HUES6 (cell line): ENCODE measurements at regions not wholly inside any gene's neighbourhood (a gene's known extent, or its start where the extent isn't known, plus 50 kb on each side); places are given as distances from the start of the nearest gene placed in this dataset.

Experiments used
- H3K27ac ChIP-seq: 2 replicates; pipeline ENCODE4 v1.7.0; 2013; ENCODE audit warnings: low read depth, mild to moderate bottlenecking, low read length, inconsistent platforms
- H3K27me3 ChIP-seq: 2 replicates; pipeline ENCODE4 v1.6.1; 2013; ENCODE audit warnings: low read length; ENCODE audit not compliant: control insufficient read depth, insufficient read depth
- H3K36me3 ChIP-seq: 2 replicates; pipeline ENCODE4 v1.6.1; 2013; ENCODE audit warnings: low read length; ENCODE audit not compliant: control insufficient read depth, insufficient read depth
- H3K4me1 ChIP-seq: 2 replicates; pipeline ENCODE4 v1.6.1; 2013; ENCODE audit warnings: low read length; ENCODE audit not compliant: control insufficient read depth, insufficient read depth
- H3K4me3 ChIP-seq: 2 replicates; pipeline ENCODE4 v1.5.1; 2013; ENCODE audit warnings: low read depth, low read length
- H3K9ac ChIP-seq: one replicate; pipeline ENCODE4 v1.6.1; 2013; ENCODE audit warnings: mild to moderate bottlenecking, low read length
- H3K9me3 ChIP-seq: 2 replicates; pipeline ENCODE4 v1.6.1; 2013; ENCODE audit warnings: low read depth, low read length; ENCODE audit not compliant: control insufficient read depth, insufficient read depth

DNA sequence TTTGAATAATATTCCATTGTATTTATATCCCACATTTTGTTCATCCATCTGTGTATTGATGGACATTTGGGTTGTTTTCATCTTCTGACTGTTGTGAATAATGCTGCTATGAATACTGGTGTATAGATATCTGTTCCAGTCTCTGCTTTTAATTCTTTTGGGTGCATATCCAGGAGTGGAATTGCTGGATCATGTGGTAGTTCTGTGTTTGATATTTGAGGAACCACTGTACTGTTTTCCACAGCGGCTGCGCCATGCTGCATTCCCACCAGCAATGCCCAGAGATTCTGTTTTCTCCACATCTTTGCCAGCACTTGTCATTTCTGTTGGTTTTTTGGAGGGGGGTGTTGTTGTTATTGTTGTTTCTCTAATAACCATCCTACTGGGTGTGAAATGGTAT is 131.6 kb upstream of the KIF26B start:
- Histone ChIP-seq H3K9ac (no peak overlapping the region), H3K27ac (no peak overlapping the region), H3K36me3 (no peaks in the 10 kb centered on the region)

DNA sequence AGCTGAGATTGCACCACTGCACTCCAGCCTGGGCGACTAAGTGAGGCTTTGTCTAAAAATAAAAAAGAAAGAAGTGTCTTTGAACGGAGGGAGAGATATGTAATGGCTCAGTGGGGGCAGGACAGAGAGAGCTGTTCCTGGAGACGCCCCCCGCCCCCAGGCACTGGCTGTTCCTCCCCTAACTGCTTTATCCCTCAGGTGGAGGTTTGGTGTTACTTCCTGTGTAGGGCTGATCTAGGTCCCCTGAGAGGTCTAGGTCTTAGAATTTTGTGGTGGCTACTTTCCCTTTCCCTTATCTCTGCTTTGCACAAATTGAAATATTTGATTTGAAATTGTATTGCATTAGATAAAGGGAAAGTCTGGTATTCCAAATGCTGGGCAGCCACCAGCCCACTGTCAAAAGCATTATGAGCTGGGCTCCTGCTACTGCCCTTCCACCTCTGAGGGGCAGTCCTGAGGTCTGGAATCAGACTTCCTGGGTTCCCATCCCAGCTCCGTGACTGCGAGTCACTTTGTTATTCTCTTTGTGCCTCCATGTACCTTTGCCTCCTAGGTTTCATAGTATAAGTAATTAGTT is 134.8 kb upstream of the KIF26B start:
- no peak overlapping the region for H3K4me3 ChIP-seq
- H3K27ac ChIP-seq, result no peak overlapping the region
- no peaks in the 10 kb centered on the region for H3K36me3 ChIP-seq
- no peaks in the 10 kb centered on the region for H3K27me3 ChIP-seq
- H3K9ac ChIP-seq, result no peak overlapping the region
- H3K4me1 ChIP-seq, result peaks cover 11% of the 10 kb centered on the region
- H3K9me3 ChIP-seq, result no peaks in the 10 kb centered on the region

More for the DNA sequence above, 131.6 kb upstream of the KIF26B start:
- H3K27me3 ChIP-seq, result no peaks in the 10 kb centered on the region
- 0 out of 2 replicates have a peak, but pooled peaks cover 3% of the 10 kb centered on the region for H3K9me3 ChIP-seq
- H3K4me1 ChIP-seq, result peaks cover 10% of the 10 kb centered on the region
- H3K4me3 ChIP-seq, result no peak overlapping the region

DNA sequence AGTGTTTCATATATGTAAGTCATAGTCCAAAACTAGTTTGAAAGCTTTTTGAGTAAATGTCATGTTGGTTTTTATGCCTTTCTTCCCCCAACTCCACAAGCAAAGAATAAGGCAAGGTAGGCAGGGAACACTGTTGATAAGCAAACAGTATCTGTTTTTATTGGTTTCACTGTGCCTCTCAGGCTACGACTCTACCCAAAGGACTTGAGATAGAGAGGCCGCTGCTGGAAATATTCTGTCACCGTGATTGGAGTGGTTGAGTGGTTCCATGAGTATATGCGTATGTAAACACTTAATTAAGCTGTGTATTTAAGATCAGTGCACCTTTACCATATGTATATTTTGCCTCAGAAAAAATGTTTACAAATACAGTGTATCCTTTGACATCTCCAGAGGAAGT is 138.1 kb upstream of the KIF26B start:
- no peak overlapping the region for H3K4me3 ChIP-seq
- H3K4me1 ChIP-seq, result peaks cover 11% of the 10 kb centered on the region
- H3K27ac ChIP-seq, result no peak overlapping the region
- no peaks in the 10 kb centered on the region for H3K9me3 ChIP-seq
- no peaks in the 10 kb centered on the region for H3K27me3 ChIP-seq
- no peak overlapping the region for H3K9ac ChIP-seq
- H3K36me3 ChIP-seq, result no peaks in the 10 kb centered on the region

DNA sequence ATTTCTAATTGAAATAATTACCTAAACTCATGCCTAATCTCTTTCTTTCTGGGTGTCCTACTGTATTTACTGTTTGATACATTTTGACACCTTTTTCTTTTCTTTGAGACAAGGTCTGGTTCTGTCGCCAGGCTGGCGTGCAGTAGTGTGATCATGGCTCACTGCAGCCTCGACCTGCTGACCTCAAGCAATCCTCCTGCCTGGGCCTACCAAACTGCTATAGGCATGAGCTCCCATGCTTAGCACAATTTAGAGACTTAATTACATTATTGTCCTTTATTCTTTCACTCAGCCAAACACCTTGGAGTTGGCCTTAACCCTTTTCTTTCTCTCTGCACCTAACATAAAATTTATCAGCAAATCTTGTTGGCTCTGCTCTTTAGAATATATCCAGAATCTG is 139.8 kb upstream of the KIF26B start:
- no peaks in the 10 kb centered on the region for H3K9me3 ChIP-seq
- H3K4me3 ChIP-seq, result no peak overlapping the region
- H3K27me3 ChIP-seq, result no peaks in the 10 kb centered on the region
- H3K4me1 ChIP-seq, result peaks cover 11% of the 10 kb centered on the region
- no peak overlapping the region for H3K27ac ChIP-seq
- H3K9ac ChIP-seq, result no peak overlapping the region
- H3K36me3 ChIP-seq, result no peaks in the 10 kb centered on the region; the same call in 1 of the 2 replicates

DNA sequence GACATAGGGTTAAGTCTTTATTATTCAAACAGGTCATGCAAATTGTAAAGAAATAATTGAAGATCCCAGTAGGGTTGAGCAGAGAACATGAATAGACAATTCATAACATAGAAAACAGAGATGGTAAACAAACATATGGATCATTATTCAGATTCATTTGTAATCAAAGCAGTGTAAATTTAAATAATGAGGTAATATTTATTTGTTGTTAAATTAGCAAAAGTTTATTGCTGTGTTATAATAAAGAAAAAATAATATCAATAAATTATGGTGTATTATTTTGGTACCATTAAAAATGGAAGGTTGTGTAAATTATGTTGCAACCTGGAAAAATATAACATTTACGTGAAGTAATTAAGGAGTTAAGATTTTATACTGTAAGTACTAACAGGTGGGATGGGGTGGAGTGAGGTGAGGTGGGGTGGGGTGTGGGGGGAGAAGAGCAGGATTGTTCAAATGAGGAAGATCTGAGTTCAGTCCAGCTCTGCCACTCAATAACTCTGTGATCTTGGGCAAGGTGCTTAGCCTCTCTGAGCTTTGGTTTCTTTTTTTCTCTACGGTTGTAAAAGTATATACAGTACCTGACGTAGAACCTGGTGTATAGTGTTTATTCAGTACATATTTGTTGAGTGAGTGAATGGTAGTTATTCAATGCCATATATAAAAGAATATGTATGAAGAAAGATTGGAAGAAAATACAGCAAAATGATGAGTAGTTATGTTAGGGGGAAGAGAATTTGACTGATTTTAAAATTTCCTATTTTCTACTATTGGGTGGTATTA is 140.3 kb upstream of the KIF26B start:
- Histone ChIP-seq H3K4me3 (no peak overlapping the region), H3K9ac (no peak overlapping the region), H3K4me1 (peaks cover 11% of the 10 kb centered on the region), H3K27ac (no peak overlapping the region), H3K9me3 (no peaks in the 10 kb centered on the region), H3K36me3 (no peaks in the 10 kb centered on the region; the same call in 1 of the 2 replicates), H3K27me3 (no peaks in the 10 kb centered on the region)

DNA sequence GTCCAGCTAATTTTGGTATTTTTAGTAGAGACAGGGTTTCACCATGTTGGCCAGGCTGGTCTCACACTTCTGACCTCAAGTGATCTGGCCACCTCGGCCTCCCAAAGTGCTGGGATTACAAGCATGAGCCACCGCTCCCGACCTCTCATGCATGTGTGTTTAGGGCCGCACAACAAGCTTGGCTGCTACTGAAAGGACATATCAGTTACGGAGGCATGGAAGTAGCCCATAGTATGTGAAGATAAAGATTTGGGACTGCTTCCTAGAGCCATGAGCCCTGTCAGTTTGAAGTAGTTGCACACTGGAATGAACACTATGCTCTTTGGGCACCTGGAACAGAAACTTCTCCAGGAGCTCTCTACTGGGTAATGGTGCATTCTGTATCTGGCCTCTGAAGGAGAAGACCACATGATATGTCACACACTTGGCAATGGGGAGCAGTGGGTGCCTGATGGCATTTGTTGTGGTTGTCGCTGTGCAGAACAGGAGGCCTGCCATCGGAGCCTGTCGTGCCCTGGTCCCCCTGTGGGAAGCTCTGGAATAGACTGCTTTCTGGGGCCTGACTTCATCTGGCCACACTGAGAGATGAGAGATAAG is 144.7 kb upstream of the KIF26B start:
- Histone ChIP-seq H3K27me3 (no peaks in the 10 kb centered on the region), H3K4me3 (no peak overlapping the region), H3K9me3 (no peaks in the 10 kb centered on the region), H3K27ac (no peak overlapping the region), H3K36me3 (no peaks in the 10 kb centered on the region; the same call in 1 of the 2 replicates), H3K9ac (no peak overlapping the region), H3K4me1 (no peaks in the 10 kb centered on the region)

DNA sequence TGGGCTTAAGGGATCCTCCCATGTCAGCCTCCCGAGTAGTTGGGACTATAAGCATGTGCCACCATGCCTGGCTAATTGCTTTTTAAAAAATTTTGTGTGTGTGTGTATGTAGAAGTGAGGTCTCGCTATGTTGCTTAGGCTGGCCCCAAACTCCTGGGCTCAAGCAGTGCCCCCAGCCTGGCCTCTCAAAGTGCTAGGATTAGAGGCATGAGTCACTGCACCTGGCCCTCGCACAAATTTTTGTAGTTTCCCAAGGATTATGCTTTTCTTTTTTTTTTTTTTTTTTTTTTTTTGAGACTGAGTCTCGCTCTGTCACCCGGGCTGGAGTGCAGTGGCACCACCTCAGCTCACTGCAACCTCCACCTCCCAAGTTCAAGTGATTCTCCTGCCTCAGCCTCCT is 144.4 kb upstream of the HNRNPU start:
- no peaks in the 10 kb centered on the region; the same call in 1 of the 2 replicates for H3K36me3 ChIP-seq
- H3K9me3 ChIP-seq, result no peaks in the 10 kb centered on the region
- no peaks in the 10 kb centered on the region for H3K27me3 ChIP-seq
- H3K9ac ChIP-seq, result no peak overlapping the region
- no peaks in the 10 kb centered on the region for H3K4me1 ChIP-seq
- H3K4me3 ChIP-seq, result no peak overlapping the region
- H3K27ac ChIP-seq, result no peak overlapping the region

DNA sequence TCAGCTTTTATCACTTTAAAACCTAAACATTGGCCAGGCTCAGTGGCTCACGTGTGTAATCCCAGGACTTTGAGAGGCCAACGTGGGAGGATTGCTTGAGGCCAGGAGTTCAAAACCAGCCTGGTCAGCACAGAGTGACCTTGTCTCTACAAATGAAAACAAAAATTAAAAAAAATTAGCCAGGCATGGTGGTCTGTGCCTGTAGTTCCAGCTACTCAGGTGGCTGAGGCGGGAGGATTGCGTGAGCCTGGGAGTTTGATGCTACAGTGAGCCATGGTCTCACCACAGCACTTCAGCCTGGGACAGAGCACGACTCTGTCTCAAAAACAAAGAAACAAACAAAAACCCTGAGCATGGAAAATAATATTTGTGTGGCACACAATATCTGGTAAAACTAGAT is 143.5 kb upstream of the HNRNPU start:
- no peak overlapping the region for H3K27ac ChIP-seq
- no peaks in the 10 kb centered on the region; the same call in 1 of the 2 replicates for H3K36me3 ChIP-seq
- H3K4me1 ChIP-seq, result no peaks in the 10 kb centered on the region
- H3K4me3 ChIP-seq, result no peak overlapping the region
- H3K9me3 ChIP-seq, result no peaks in the 10 kb centered on the region
- no peak overlapping the region for H3K9ac ChIP-seq
- H3K27me3 ChIP-seq, result no peaks in the 10 kb centered on the region

DNA sequence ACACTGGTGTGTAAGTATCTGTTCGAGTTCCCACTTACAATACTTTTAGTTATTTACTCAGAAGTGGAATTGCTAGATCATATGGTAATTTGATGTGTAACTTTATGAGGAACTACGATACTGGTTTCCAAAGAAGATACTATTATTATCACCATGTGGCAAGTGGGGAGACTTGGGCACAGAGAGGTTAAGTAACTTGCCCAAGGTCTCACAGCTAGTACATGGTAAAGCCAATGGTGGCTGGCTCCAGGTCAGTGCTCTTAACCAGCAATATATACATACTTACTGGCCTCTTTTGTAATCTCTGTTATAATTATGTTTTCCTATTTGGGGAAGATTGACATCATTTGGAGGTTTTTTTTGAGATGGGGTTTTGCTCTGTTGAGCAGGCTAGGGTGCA is 138.9 kb upstream of the HNRNPU start:
- Histone ChIP-seq H3K27ac (no peak overlapping the region), H3K27me3 (no peaks in the 10 kb centered on the region), H3K9ac (no peak overlapping the region), H3K9me3 (no peaks in the 10 kb centered on the region), H3K36me3 (no peaks in the 10 kb centered on the region), H3K4me1 (no peaks in the 10 kb centered on the region), H3K4me3 (no peak overlapping the region)

DNA sequence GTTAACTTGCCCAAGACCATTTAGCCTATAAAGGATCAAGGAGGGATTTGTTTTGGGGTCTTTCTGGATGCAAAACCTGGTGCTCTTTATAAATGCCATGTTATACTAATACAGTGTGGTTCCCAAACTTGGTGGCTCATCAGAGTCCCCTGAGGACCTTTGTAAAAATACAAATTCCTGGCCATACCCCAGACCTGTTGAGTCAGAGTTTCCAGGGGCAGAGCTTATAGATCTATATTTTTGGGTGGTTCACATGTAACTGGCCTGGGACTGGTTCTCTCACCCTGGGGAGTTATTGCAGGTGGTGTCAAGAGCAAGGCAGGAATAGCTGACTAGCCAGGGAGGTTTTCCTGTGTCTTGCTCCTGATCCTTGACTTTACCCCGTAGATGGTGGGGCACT is 136.9 kb upstream of the HNRNPU start:
- Histone ChIP-seq H3K9ac (no peak overlapping the region), H3K36me3 (no peaks in the 10 kb centered on the region), H3K27ac (no peak overlapping the region), H3K9me3 (no peaks in the 10 kb centered on the region), H3K27me3 (no peaks in the 10 kb centered on the region), H3K4me3 (no peak overlapping the region), H3K4me1 (no peaks in the 10 kb centered on the region)

DNA sequence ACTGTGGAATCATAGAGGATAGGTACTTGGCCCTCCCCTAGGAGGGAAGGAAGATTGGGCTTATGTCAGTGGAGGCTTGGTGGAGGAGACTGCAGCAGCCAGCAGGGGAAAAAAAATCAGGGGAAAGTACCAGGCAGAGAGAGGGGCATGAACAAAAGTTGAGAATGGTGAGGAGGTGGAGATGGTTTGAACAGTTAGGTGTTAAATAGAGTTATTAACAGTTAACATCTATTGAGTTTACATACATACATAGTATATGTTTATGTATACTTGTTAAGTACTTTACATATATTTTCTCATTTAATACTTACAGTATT is 136.5 kb upstream of the HNRNPU start:
- H3K27ac ChIP-seq, result no peak overlapping the region
- H3K9me3 ChIP-seq, result no peaks in the 10 kb centered on the region
- no peaks in the 10 kb centered on the region for H3K36me3 ChIP-seq
- no peak overlapping the region for H3K4me3 ChIP-seq
- H3K27me3 ChIP-seq, result no peaks in the 10 kb centered on the region
- no peak overlapping the region for H3K9ac ChIP-seq
- H3K4me1 ChIP-seq, result no peaks in the 10 kb centered on the region
